Sigmoid colon (tissue), 6 donors: ENCODE measurements at regions not wholly inside any gene's neighbourhood (a gene's known extent, or its start where the extent isn't known, plus 50 kb on each side); places are given as distances from the start of the nearest gene placed in this dataset.

Experiments used
- DNase-seq: peaks from one replicate; pipeline ENCODE4 v3.0.0-alpha.2; 2019
- H3K27ac ChIP-seq, 4 donors: fragments of 200-600 bp; sonication (generic); one replicate each; pipeline ENCODE4 v1.5.1; 2016 to 2019; ENCODE audit warnings: mild to moderate bottlenecking in 1 of 4
- H3K27me3 ChIP-seq, 3 donors: fragments of 200-600 bp; sonication (generic); one replicate each; pipeline ENCODE4 v1.5.1; 2019; ENCODE audit warnings: mild to moderate bottlenecking in 1 of 3
- H3K36me3 ChIP-seq, 4 donors: fragments of 200-600 bp; sonication (generic); one replicate each; pipeline ENCODE4 v1.5.1; 2016 to 2019
- H3K4me1 ChIP-seq, 4 donors: fragments of 200-600 bp; sonication (generic); one replicate each; pipeline ENCODE4 v1.5.1; 2017 to 2019
- H3K4me3 ChIP-seq, 4 donors: fragments of 200-600 bp; sonication (generic); one replicate each; pipeline ENCODE4 v1.5.1; 2017 to 2019; ENCODE audit warnings: mild to moderate bottlenecking in 2 of 4, moderate library complexity in 1 of 4
- H3K9me3 ChIP-seq, 4 donors: fragments of 200-600 bp in 3 of 4; sonication (generic) in 3 of 4; one replicate each; pipeline versions ENCODE4 v1.5.1 to v1.6.1; 2013 to 2019
- EP300 ChIP-seq, 4 donors: sonication (generic); formaldehyde crosslinking; IDR thresholded peaks; one replicate each; pipeline ENCODE4 v1.6.1; 2017; ENCODE audit warnings: antibody characterized with exemption in 4 of 4
- POLR2A ChIP-seq, 2 donors: fragments of 450-650 bp; IDR thresholded peaks; one replicate each; pipeline ENCODE4 v1.6.1; 2016; ENCODE audit warnings: antibody characterized with exemption in 2 of 2, mild to moderate bottlenecking in 2 of 2, moderate library complexity in 2 of 2
- POLR2AphosphoS5 ChIP-seq, 4 donors: sonication (generic); formaldehyde crosslinking; IDR thresholded peaks; one replicate each; pipeline ENCODE4 v1.6.1; 2017; ENCODE audit warnings: antibody characterized with exemption in 4 of 4
- WGBS, 2 donors: extraction: QIAGEN DNeasy Blood & Tissue Kit; methylation state at CpG; one replicate each; pipeline ENCODE4 v1.1.7; 2013; 5-methylcytosine and 5-hydroxymethylcytosine counted together
- intact Hi-C: fragments of 100-400 bp; cut with DNase I; formaldehyde crosslinking; loops from one replicate; pipeline ENCODE4 v1.15.1; 2023
- TF ChIP-seq, protein P1 (sequence below), 4 experiments: fragments of 450-650 bp in 3 of 4; fragments of 200-600 bp in 1 of 4; IDR thresholded peaks; one replicate each; pipeline ENCODE4 v1.5.1; 2016 to 2019; ENCODE audit warnings: antibody characterized with exemption in 4 of 4, mild to moderate bottlenecking in 3 of 4, moderate library complexity in 2 of 4
- donor health status: healthy with polysubstance abuse.
- donor health status: healthy.

DNA sequence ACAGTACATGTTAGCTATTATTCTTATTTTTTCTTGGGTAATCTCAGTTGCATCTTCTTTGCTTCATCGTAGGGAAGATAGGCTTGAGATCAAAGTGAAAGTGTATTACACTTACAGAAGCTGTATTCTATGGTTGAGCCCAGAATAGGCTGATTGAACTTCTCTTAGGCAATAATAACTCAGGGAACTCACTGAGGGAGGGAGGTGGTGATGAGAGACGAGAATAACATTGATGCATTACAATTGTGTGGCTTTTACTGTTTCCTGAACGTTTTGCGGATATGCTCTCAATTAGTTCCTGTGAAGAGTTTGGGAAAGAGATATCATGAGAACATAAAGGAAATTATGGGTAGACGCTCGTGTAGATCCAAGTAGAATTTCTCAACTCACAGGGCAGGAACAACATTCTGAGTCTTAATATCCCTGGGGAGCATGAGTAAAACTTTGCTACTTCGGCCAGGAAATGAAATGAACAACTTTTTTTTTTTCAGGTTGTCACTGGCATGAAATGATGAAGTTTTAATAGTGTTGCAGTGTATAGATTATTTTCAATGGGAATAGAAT is 302.2 kb downstream of the TUSC7 start:
- H3K4me1 ChIP-seq: no peaks in the 10 kb centered on the region
- intact Hi-C loops: loop anchor here (10.0 kb wide), 1 partner anchor 237 kb away; no protein-coding TSS in a partner anchor
- TF ChIP-seq, protein P1, sequence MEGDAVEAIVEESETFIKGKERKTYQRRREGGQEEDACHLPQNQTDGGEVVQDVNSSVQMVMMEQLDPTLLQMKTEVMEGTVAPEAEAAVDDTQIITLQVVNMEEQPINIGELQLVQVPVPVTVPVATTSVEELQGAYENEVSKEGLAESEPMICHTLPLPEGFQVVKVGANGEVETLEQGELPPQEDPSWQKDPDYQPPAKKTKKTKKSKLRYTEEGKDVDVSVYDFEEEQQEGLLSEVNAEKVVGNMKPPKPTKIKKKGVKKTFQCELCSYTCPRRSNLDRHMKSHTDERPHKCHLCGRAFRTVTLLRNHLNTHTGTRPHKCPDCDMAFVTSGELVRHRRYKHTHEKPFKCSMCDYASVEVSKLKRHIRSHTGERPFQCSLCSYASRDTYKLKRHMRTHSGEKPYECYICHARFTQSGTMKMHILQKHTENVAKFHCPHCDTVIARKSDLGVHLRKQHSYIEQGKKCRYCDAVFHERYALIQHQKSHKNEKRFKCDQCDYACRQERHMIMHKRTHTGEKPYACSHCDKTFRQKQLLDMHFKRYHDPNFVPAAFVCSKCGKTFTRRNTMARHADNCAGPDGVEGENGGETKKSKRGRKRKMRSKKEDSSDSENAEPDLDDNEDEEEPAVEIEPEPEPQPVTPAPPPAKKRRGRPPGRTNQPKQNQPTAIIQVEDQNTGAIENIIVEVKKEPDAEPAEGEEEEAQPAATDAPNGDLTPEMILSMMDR (IDR thresholded peaks at IDR 0.05): no peak
- TF ChIP-seq POLR2AphosphoS5 (IDR thresholded peaks at IDR 0.05) (no peak), POLR2A (IDR thresholded peaks at IDR 0.05) (no peak)
- H3K27me3 ChIP-seq: no peaks in the 10 kb centered on the region
- no peak overlapping the region for H3K27ac ChIP-seq
- WGBS, 2 donors: 74 to 77% methylated on average over 7 of the region's 7 CpGs
- DNase-seq: no peak
- no peaks in the 10 kb centered on the region for H3K36me3 ChIP-seq
- no peaks in the 10 kb centered on the region for H3K9me3 ChIP-seq
- H3K4me3 ChIP-seq: no peak overlapping the region

DNA sequence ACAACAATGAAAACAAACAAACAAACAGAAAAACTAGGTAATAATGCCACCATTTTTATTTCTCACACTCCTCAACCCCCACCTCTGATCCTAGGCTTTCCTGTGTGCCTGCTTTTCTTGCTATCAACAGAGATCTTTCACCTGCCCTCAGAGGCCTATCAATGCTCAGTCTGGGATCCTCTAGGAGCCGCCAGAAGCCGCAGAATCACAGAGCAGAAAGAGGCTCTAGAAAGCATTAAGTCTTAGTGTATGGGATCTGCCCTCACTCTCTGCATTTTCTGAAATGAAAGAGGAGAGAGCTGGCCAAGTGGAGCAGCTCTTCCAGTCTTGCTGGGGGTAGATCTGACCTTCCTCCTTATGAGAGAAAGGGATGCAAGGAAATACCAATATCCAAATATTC is 306.8 kb downstream of the TUSC7 start:
- no peak overlapping the region for H3K4me3 ChIP-seq

DNA sequence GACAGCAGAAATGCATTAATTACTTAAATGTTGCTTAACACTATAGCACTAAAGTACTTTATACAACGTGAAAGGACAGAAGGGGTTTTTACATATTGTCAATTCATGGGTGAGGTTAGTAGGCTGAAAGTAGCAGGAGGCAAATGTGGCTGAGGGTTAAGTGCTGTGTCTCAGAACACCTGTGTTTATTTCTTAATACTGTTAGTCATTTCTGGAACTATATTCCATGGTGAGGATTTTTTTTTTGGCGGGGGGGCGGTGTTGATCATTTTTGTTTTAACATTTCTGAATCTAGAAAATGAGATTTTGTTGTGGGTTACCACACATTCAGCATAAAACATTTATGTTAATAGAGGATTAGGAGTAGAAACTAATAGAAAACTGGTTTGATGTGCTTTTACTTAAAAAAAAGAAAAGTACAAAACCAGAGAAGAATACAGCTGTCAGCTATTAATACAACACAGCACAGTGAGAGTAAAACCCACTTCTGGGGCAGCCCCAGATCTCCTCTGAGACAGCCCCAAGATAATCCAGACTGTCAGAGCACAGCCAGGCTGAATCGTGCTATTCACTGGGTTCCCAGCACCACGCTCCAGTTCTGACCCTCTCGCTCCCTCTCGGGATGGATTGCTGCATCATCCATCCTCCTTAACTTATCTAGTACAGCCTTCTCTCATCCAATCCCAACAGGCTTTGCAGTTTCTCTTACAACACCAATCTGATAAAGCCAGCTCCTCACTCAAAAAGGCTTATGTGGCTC is 307.7 kb downstream of the TUSC7 start:
- intact Hi-C loops: loop anchor here (10.0 kb wide), 1 partner anchor 243 kb away; no protein-coding TSS in a partner anchor
- no peaks in the 10 kb centered on the region for H3K27me3 ChIP-seq
- no peak overlapping the region for H3K4me3 ChIP-seq
- no peaks in the 10 kb centered on the region for H3K4me1 ChIP-seq
- no peak for DNase-seq
- no peak overlapping the region for H3K27ac ChIP-seq
- 66 to 70% methylated on average over 7 of the region's 7 CpGs for WGBS, 2 donors
- TF ChIP-seq POLR2AphosphoS5 (IDR thresholded peaks at IDR 0.05) (no peak), EP300 (IDR thresholded peaks at IDR 0.05) (no peak), POLR2A (IDR thresholded peaks at IDR 0.05) (no peak)
- TF ChIP-seq, protein P1 (IDR thresholded peaks at IDR 0.05): no peak
- H3K36me3 ChIP-seq: no peaks in the 10 kb centered on the region
- no peaks in the 10 kb centered on the region for H3K9me3 ChIP-seq

More for the DNA sequence above, 306.8 kb downstream of the TUSC7 start:
- Histone ChIP-seq H3K4me1 (no peaks in the 10 kb centered on the region), H3K36me3 (no peaks in the 10 kb centered on the region), H3K27ac (no peak overlapping the region), H3K9me3 (no peaks in the 10 kb centered on the region), H3K27me3 (no peaks in the 10 kb centered on the region)
- no peak for DNase-seq
- intact Hi-C loops: loop anchor here (10.0 kb wide), 1 partner anchor 242 kb away; no protein-coding TSS in a partner anchor
- WGBS, 2 donors: 90 to 91% methylated on average over 2 of the region's 2 CpGs
- TF ChIP-seq, protein P1 (IDR thresholded peaks at IDR 0.05): no peak
- TF ChIP-seq EP300 (IDR thresholded peaks at IDR 0.05) (no peak), POLR2A (IDR thresholded peaks at IDR 0.05) (no peak), POLR2AphosphoS5 (IDR thresholded peaks at IDR 0.05) (no peak)

DNA sequence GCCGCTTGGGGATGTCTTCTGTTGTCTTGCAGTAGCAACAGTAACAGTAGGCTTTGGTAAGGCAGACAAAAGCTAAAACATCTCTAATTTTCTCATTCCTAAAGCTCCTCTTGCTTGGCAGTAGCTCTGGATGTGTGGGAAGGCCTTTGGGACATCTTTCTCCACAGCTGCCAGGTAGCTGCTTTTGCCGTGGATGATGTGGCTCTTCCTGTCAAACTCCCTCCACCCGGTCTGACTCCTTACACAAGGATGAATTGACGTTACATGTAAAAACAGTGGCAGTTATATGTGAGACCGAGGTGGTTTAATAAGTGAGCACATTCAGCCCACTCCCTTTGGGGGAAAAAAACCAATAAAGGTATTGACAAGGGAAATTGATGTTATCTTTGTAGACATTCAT is 309.1 kb downstream of the TUSC7 start:
- intact Hi-C loops: loop anchor here (1.0 to 10.0 kb wide), 3 partner anchors 244 to 978 kb away; no protein-coding TSS in a partner anchor
- no peaks in the 10 kb centered on the region for H3K27me3 ChIP-seq
- TF ChIP-seq POLR2A (IDR thresholded peaks at IDR 0.05) (no peak), EP300 (IDR thresholded peaks at IDR 0.05) (no peak), POLR2AphosphoS5 (IDR thresholded peaks at IDR 0.05) (no peak)
- TF ChIP-seq, protein P1 (IDR thresholded peaks at IDR 0.05): no peak
- H3K4me3 ChIP-seq: no peak overlapping the region
- H3K27ac ChIP-seq: no peak overlapping the region
- 32 to 50% methylated on average over 5 of the region's 5 CpGs for WGBS, 2 donors
- H3K9me3 ChIP-seq: no peaks in the 10 kb centered on the region
- H3K36me3 ChIP-seq: no peaks in the 10 kb centered on the region
- no peaks in the 10 kb centered on the region for H3K4me1 ChIP-seq
- DNase-seq: no peak
